K562 (cell line): ENCODE measurements at regions not wholly inside any gene's neighbourhood (a gene's known extent, or its start where the extent isn't known, plus 50 kb on each side); places are given as distances from the start of the nearest gene placed in this dataset.

Source experiments
- ATAC-seq: fragments of 200-7000 bp; cut with Tn5 transposase; 3 replicates; pipeline ENCODE4 v1.9.1; 2020; ENCODE audit warnings: moderate library complexity
- BruUV-seq: library from RNA; stranded (reverse); fragments of 400-500 nt; replicated peaks from 2 replicates; lab custom pipeline; 2021; lab: Mats Ljungman, UMichigan
- CTCF ChIA-PET: fragments of 300-600 bp; formaldehyde crosslinking; extraction: SDS; loops from one replicate; lab custom pipeline; 2021; ENCODE audit warnings: low intra/inter-chr PET ratio; lab: Yijun Ruan, JAX
- POLR2A ChIA-PET: fragments of 300-600, 350-650 bp; sonication (Branson Sonifier 250); formaldehyde crosslinking; extraction: SDS; loops from one replicate; lab custom pipeline; 2021; ENCODE audit warnings: antibody characterized with exemption, inconsistent platforms; lab: Yijun Ruan, JAX
- DNase-seq, 4 experiments: peaks; one replicate each; pipeline versions ENCODE4 v3.0.0 to v3.0.0-alpha.2; 2011 to 2018; ENCODE audit warnings: low spot score in 3 of 4, mixed read lengths in 3 of 4; ENCODE audit errors: extremely low read depth in 1 of 4
- FAIRE-seq: peaks from 2 replicates; lab custom pipeline; 2011; peaks lifted over from hg19 to GRCh38; lab: Jason Lieb, UNC
- H2AFZ ChIP-seq: 2 replicates; pipeline ENCODE4 v1.6.0; 2011; ENCODE audit warnings: low read depth, low read length, control low read depth, inconsistent platforms
- H3K27ac ChIP-seq: fragments of 200-600 bp; 3 replicates; pipeline ENCODE4 v1.8.0; 2011; ENCODE audit warnings: low read depth, mild to moderate bottlenecking, control low read depth, inconsistent platforms, low read length, moderate library complexity, mixed read lengths; ENCODE audit errors: extremely low read depth
- H3K27me3 ChIP-seq, 2 experiments: fragments of 300-600 bp in 1 of 2; 2 replicates in 1 of 2; 3 replicates in 1 of 2; pipeline versions ENCODE4 v1.6.0 to v1.8.0; 2011; ENCODE audit warnings: inconsistent platforms in 2 of 2, low read length in 2 of 2, mild to moderate bottlenecking in 1 of 2, mixed read lengths in 1 of 2, moderate library complexity in 1 of 2; ENCODE audit not compliant: control insufficient read depth in 2 of 2, insufficient read depth in 2 of 2
- H3K36me3 ChIP-seq: fragments of 300-600 bp; 3 replicates; pipeline ENCODE4 v1.8.0; 2011; ENCODE audit warnings: mild to moderate bottlenecking, low read length, inconsistent platforms; ENCODE audit not compliant: control insufficient read depth, insufficient read depth
- H3K4me1 ChIP-seq, 2 experiments: fragments of 200-600 bp in 1 of 2; replicated peaks in 1 of 2; 2 replicates in 1 of 2; 3 replicates in 1 of 2; pipeline versions ENCODE4 v1.5.1 to v1.8.0; 2011; ENCODE audit warnings: inconsistent platforms in 2 of 2, low read length in 2 of 2, mild to moderate bottlenecking in 1 of 2, mixed read lengths in 1 of 2, moderate library complexity in 1 of 2; ENCODE audit not compliant: control insufficient read depth in 2 of 2, insufficient read depth in 2 of 2
- H3K4me2 ChIP-seq: 2 replicates; pipeline ENCODE4 v1.6.1; 2011; ENCODE audit warnings: low read length, control low read depth, inconsistent platforms, mixed read lengths; ENCODE audit not compliant: insufficient read depth
- H3K4me3 ChIP-seq: fragments of 200-600 bp; sonication (generic), shearing (Covaris generic); 2 replicates; pipeline ENCODE4 v1.5.1; 2016; ENCODE audit warnings: control low read depth, inconsistent platforms
- H3K79me2 ChIP-seq: fragments of 200-600 bp; 3 replicates; pipeline ENCODE4 v1.8.0; 2011; ENCODE audit warnings: low read length, inconsistent platforms; ENCODE audit not compliant: control insufficient read depth, insufficient read depth
- H3K9ac ChIP-seq, 2 experiments: 2 replicates each; pipeline versions ENCODE4 v1.6.0 to v1.6.1; 2011; ENCODE audit warnings: low read depth in 2 of 2, low read length in 2 of 2, control low read depth in 1 of 2, inconsistent platforms in 1 of 2, mild to moderate bottlenecking in 1 of 2, mixed read lengths in 1 of 2; ENCODE audit not compliant: insufficient read depth in 1 of 2
- H3K9me1 ChIP-seq: one replicate; pipeline ENCODE4 v1.6.0; 2011; ENCODE audit warnings: inconsistent platforms, mild to moderate bottlenecking, low read length, moderate library complexity; ENCODE audit not compliant: control insufficient read depth, insufficient read depth
- H3K9me3 ChIP-seq: replicated peaks from 2 replicates; pipeline ENCODE4 v1.5.1; 2011; ENCODE audit warnings: low read depth, low read length, inconsistent platforms; ENCODE audit not compliant: control insufficient read depth, insufficient read depth
- H4K20me1 ChIP-seq: replicated peaks from 2 replicates; pipeline ENCODE4 v1.6.1; 2011; ENCODE audit warnings: low read length, inconsistent platforms, mixed read lengths; ENCODE audit not compliant: control insufficient read depth, insufficient read depth
- CCAR2 ChIP-seq: fragments of 200-400 bp; formaldehyde crosslinking; IDR thresholded peaks from 2 replicates; pipeline ENCODE4 v1.6.1; 2017; ENCODE audit warnings: mild to moderate bottlenecking, low read depth, low read length
- DLX4 ChIP-seq: fragments of 250-450 bp; sonication (Bioruptor Pico); IDR thresholded peaks from 2 replicates; pipeline ENCODE4 v1.6.1; 2021; ENCODE audit warnings: mild to moderate bottlenecking
- HDAC1 ChIP-seq, 2 experiments: fragments of 450-650 bp; IDR thresholded peaks; 2 replicates each; pipeline ENCODE4 v1.6.1; 2016 to 2017; ENCODE audit warnings: inconsistent platforms in 1 of 2, mild to moderate bottlenecking in 1 of 2, moderate library complexity in 1 of 2
- IRF2 ChIP-seq: sonication (generic); formaldehyde crosslinking; IDR thresholded peaks from 2 replicates; pipeline ENCODE4 v1.8.1; 2022; ENCODE audit warnings: mild to moderate bottlenecking, missing genetic modification reagents
- KDM1A ChIP-seq, 2 experiments: fragments of 450-650 bp; IDR thresholded peaks; 2 replicates each; pipeline ENCODE4 v1.6.1; 2016; ENCODE audit warnings: mild to moderate bottlenecking in 2 of 2
- KDM2B ChIP-seq: fragments of 250-450 bp; sonication (Bioruptor Pico); IDR thresholded peaks from 2 replicates; pipeline ENCODE4 v1.8.0; 2021; ENCODE audit warnings: mild to moderate bottlenecking, moderate library complexity
- YBX1 ChIP-seq: fragments of 450-650 bp; IDR thresholded peaks from 2 replicates; pipeline ENCODE4 v1.7.1; 2016; ENCODE audit warnings: mild to moderate bottlenecking
- ZBTB8A ChIP-seq: fragments of 450-650 bp; IDR thresholded peaks from 2 replicates; pipeline ENCODE4 v1.6.1; 2018; ENCODE audit warnings: mild to moderate bottlenecking, moderate library complexity; ENCODE audit not compliant: partially characterized antibody
- ZC3H11A ChIP-seq: IDR thresholded peaks from 2 replicates; pipeline ENCODE4 v1.6.1; 2012; ENCODE audit warnings: low read depth, low read length, improper control_type of control experiment
- ZNF121 ChIP-seq: sonication (generic); formaldehyde crosslinking; conservative IDR thresholded peaks from 2 replicates; pipeline ENCODE4 v1.8.0; 2022; ENCODE audit warnings: missing genetic modification reagents
- ZNF140 ChIP-seq: fragments of 250-450 bp; sonication (Bioruptor Pico); IDR thresholded peaks from 2 replicates; pipeline ENCODE4 v1.8.0; 2021; ENCODE audit warnings: moderate library complexity, mild to moderate bottlenecking, inconsistent platforms
- ZNF277 ChIP-seq: fragments of 250-450 bp; sonication (Bioruptor Pico); IDR thresholded peaks from 2 replicates; pipeline ENCODE4 v1.8.0; 2022; ENCODE audit warnings: inconsistent platforms, mild to moderate bottlenecking, moderate library complexity, borderline replicate concordance
- ZNF717 ChIP-seq: fragments of 250-450 bp; sonication (Bioruptor Pico); IDR thresholded peaks from 2 replicates; pipeline ENCODE4 v1.5.0; 2021
- ZNF764 ChIP-seq: fragments of 250-450 bp; sonication (Bioruptor Pico); IDR thresholded peaks from 2 replicates; pipeline ENCODE4 v1.4.0; 2020; ENCODE audit warnings: low read depth, mild to moderate bottlenecking, moderate library complexity
- ZNF79 ChIP-seq: fragments of 250-450 bp; sonication (Bioruptor Pico); IDR thresholded peaks from 2 replicates; pipeline ENCODE4 v1.4.0; 2020; ENCODE audit warnings: low read depth, mild to moderate bottlenecking, moderate library complexity
- ZNF830 ChIP-seq: fragments of 250-450 bp; sonication (Bioruptor Pico); IDR thresholded peaks from 2 replicates; pipeline ENCODE4 v1.5.0; 2021; ENCODE audit warnings: mild to moderate bottlenecking
- WGBS: fragments of 100-300 bp; shearing (Covaris generic); methylation state at CpG from one replicate; pipeline ENCODE4 v1.1.6; 2016; ENCODE audit warnings: low coverage, mixed read lengths; ENCODE audit not compliant: insufficient coverage; ENCODE audit errors: missing lambda C conversion rate; 5-methylcytosine and 5-hydroxymethylcytosine counted together
- in situ Hi-C: fragments of 300-500 bp; cut with MboI; formaldehyde crosslinking; loops from 4 replicates; pipeline ENCODE4 v1.15.0; 2018; ENCODE audit warnings: inconsistent platforms, mixed read lengths
- intact Hi-C: fragments of 100-400 bp; cut with micrococcal nuclease; formaldehyde crosslinking; loops from 2 replicates; pipeline ENCODE4 v1.14.2; 2022
- TF ChIP-seq, protein P1 (sequence below): sonication (generic); formaldehyde crosslinking; IDR thresholded peaks from 2 replicates; pipeline ENCODE4 v1.8.1; 2023; ENCODE audit warnings: mild to moderate bottlenecking, missing genetic modification reagents

DNA sequence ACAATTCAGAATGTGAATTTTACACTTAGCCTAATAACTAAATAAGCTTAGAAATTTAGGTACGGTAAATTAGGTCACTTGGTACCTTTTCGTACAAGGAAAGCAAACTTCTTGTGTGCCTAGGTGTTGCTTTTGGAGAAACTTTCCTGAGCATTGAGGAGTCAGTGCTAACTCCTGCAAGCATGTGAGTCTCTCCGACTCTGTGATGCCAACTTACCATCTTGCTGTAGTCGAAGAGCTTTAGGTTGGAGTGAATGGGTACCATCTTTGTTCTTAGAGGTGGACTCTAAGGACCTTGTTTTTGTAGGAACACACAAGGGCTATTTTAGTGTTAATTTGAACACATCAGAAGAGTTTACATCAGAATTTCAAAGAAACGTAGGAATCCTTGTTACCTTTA lies 688.9 kb downstream of the USP25 start:
- no TSS peak for BruUV-seq
- Histone ChIP-seq H3K9me3 (no peaks in the 10 kb centered on the region), H3K9me1 (no peaks in the 10 kb centered on the region), H4K20me1 (no peaks in the 10 kb centered on the region), H3K9ac (no peak overlapping the region), H3K36me3 (no peaks in the 10 kb centered on the region), H2AFZ (no peak overlapping the region), H3K4me2 (no peak overlapping the region), H3K4me1 (no peaks in the 10 kb centered on the region), H3K27ac (no peak overlapping the region), H3K79me2 (no peaks in the 10 kb centered on the region), H3K27me3 (no peaks in the 10 kb centered on the region), H3K4me3 (no peak overlapping the region)
- no peak for TF ChIP-seq ZNF277 (CRISPR knock-in tag)
- TF ChIP-seq ZNF121 (CRISPR knock-in tag): no peak
- no peak for TF ChIP-seq DLX4
- TF ChIP-seq YBX1: no peak
- TF ChIP-seq, protein P1, sequence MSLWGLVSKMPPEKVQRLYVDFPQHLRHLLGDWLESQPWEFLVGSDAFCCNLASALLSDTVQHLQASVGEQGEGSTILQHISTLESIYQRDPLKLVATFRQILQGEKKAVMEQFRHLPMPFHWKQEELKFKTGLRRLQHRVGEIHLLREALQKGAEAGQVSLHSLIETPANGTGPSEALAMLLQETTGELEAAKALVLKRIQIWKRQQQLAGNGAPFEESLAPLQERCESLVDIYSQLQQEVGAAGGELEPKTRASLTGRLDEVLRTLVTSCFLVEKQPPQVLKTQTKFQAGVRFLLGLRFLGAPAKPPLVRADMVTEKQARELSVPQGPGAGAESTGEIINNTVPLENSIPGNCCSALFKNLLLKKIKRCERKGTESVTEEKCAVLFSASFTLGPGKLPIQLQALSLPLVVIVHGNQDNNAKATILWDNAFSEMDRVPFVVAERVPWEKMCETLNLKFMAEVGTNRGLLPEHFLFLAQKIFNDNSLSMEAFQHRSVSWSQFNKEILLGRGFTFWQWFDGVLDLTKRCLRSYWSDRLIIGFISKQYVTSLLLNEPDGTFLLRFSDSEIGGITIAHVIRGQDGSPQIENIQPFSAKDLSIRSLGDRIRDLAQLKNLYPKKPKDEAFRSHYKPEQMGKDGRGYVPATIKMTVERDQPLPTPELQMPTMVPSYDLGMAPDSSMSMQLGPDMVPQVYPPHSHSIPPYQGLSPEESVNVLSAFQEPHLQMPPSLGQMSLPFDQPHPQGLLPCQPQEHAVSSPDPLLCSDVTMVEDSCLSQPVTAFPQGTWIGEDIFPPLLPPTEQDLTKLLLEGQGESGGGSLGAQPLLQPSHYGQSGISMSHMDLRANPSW: no peak
- no peak for TF ChIP-seq ZC3H11A
- no peak for TF ChIP-seq ZNF79 (CRISPR knock-in tag)
- TF ChIP-seq ZNF717 (CRISPR knock-in tag): no peak
- no peak for TF ChIP-seq ZNF140
- no peak for TF ChIP-seq IRF2 (CRISPR knock-in tag)
- TF ChIP-seq KDM2B (CRISPR knock-in tag): no peak
- no peak for TF ChIP-seq ZBTB8A
- TF ChIP-seq ZNF764 (CRISPR knock-in tag): no peak
- TF ChIP-seq HDAC1 (IDR thresholded peaks at IDR 0.05): no peak
- no peak for TF ChIP-seq ZNF830 (CRISPR knock-in tag)
- TF ChIP-seq CCAR2: no peak
- TF ChIP-seq KDM1A (IDR thresholded peaks at IDR 0.05): no peak
- CTCF ChIA-PET: no interaction called here
- ATAC-seq (no peak), DNase-seq (no peak), FAIRE-seq (no peak)
- in situ Hi-C loops: no loop called here
- POLR2A ChIA-PET: no interaction called here
- 0% methylated on average over 5 of the region's 5 CpGs for WGBS
- intact Hi-C loops: no loop called here
